ENCODE measurements at regions not wholly inside any gene's neighbourhood (a gene's known extent, or its start where the extent isn't known, plus 50 kb on each side); places are given as distances from the start of the nearest gene placed in this dataset.

DNA sequence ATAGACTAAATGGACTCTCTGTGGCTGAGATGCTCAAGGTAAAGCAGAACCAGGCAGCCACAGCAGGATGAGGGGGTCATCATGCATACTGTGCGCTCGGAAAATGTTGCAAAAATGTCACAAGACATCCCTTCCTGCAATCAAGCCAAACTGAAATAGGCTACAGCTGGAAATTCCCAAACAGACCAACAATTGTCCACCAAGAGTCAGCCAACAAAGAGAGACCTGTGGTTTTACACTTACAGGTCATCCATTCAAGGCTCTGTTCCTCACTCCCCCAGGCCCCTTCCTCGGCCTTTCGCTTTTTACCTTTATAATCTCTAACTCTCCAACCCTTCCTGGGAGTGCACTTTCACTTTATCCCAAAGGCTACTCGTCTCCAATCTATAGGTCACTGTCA is 1066.9 kb downstream of the TSN start:
- no peaks in the 10 kb centered on the region for H3K36me3 ChIP-seq (ENCODE audit: control insufficient read depth, insufficient read depth, low read length)
- no peak overlapping the region for H3K4me3 ChIP-seq (ENCODE audit: low read depth, low read length)
- no peak for FAIRE-seq
- no peak for DNase-seq (ENCODE audit: low read depth)
- H3K27me3 ChIP-seq (ENCODE audit: control insufficient read depth, insufficient read depth, low read length) = no peaks in the 10 kb centered on the region
- TF ChIP-seq, protein P1, sequence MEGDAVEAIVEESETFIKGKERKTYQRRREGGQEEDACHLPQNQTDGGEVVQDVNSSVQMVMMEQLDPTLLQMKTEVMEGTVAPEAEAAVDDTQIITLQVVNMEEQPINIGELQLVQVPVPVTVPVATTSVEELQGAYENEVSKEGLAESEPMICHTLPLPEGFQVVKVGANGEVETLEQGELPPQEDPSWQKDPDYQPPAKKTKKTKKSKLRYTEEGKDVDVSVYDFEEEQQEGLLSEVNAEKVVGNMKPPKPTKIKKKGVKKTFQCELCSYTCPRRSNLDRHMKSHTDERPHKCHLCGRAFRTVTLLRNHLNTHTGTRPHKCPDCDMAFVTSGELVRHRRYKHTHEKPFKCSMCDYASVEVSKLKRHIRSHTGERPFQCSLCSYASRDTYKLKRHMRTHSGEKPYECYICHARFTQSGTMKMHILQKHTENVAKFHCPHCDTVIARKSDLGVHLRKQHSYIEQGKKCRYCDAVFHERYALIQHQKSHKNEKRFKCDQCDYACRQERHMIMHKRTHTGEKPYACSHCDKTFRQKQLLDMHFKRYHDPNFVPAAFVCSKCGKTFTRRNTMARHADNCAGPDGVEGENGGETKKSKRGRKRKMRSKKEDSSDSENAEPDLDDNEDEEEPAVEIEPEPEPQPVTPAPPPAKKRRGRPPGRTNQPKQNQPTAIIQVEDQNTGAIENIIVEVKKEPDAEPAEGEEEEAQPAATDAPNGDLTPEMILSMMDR (IDR thresholded peaks at IDR 0.05; ENCODE audit: insufficient read depth, low read length, severe bottlenecking) = no peak

DNA sequence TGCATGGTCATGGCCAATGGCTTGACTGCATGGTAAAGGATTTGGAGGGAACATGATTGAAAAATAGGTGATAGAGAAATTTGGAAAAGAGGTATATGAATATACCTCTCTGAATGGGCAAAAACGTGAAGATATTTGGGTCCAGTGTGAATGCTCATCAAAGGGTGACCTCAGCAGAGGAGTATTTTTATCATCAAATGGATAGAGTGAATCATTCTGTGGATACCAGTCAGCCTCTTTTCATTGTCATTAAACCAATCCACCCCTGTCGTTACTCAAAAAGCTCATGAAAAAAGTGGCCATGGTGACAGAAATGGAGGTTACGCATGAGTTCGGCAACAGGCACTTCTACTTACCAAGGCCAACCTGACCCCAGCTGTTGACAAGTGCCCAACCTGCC is 1074.7 kb downstream of the TSN start:
- no peaks in the 10 kb centered on the region for H3K27me3 ChIP-seq (ENCODE audit: control insufficient read depth, insufficient read depth, low read length)
- FAIRE-seq (no peak), DNase-seq (ENCODE audit: low read depth) (no peak)
- no peak overlapping the region for H3K4me3 ChIP-seq (ENCODE audit: low read depth, low read length)
- no peaks in the 10 kb centered on the region for H3K36me3 ChIP-seq (ENCODE audit: control insufficient read depth, insufficient read depth, low read length)
- TF ChIP-seq, protein P1 (IDR thresholded peaks at IDR 0.05; ENCODE audit: insufficient read depth, low read length, severe bottlenecking) = no peak

DNA sequence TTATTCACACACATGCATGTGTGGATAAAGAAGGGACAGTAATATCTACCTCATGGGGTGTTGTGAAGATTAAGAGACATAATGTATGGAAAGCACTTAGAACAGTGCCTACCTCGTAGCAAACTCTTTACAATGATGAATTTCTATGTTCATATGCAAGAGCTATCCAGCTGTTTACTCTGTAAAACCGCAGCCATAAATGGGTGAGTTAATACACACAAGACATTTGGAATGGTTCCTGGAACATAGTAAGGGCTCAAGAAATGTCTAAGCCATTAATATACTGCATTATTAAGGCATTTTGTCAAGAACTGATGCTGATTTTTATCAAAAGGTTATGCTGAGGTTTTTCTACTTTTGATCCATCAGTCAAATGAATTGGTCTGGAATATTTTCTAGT is 1076.2 kb downstream of the TSN start:
- TF ChIP-seq, protein P1 (IDR thresholded peaks at IDR 0.05; ENCODE audit: insufficient read depth, low read length, severe bottlenecking) = no peak
- H3K4me3 ChIP-seq (ENCODE audit: low read depth, low read length) = no peak overlapping the region
- H3K36me3 ChIP-seq (ENCODE audit: control insufficient read depth, insufficient read depth, low read length) = no peaks in the 10 kb centered on the region
- FAIRE-seq (no peak), DNase-seq (ENCODE audit: low read depth) (no peak)
- H3K27me3 ChIP-seq (ENCODE audit: control insufficient read depth, insufficient read depth, low read length) = no peaks in the 10 kb centered on the region

DNA sequence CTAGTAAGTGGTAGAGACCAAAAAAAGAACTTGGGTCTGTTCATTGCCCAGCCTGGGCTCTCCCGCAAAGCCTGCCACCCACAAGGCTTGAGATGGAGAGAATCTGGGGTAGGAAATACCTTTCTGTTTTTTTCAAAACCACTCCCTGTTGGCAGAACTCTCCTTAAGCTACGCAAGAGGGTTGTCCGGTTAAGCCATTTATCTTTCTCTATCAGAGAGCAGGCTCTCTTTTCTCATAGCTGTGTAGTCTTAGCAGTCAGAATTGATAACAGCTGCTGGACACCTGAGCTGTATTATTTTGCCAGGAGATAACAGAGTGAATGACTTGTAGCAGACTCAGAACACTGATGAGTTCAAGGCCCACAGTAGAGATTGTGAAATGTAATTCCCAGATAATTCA is 1088.1 kb downstream of the TSN start:
- TF ChIP-seq, protein P1 (IDR thresholded peaks at IDR 0.05; ENCODE audit: insufficient read depth, low read length, severe bottlenecking) = no peak
- Histone ChIP-seq H3K36me3 (ENCODE audit: control insufficient read depth, insufficient read depth, low read length) (no peaks in the 10 kb centered on the region), H3K27me3 (ENCODE audit: control insufficient read depth, insufficient read depth, low read length) (no peaks in the 10 kb centered on the region), H3K4me3 (ENCODE audit: low read depth, low read length) (no peak overlapping the region)
- DNase-seq (ENCODE audit: low read depth) = no peak
- FAIRE-seq = no peak

DNA sequence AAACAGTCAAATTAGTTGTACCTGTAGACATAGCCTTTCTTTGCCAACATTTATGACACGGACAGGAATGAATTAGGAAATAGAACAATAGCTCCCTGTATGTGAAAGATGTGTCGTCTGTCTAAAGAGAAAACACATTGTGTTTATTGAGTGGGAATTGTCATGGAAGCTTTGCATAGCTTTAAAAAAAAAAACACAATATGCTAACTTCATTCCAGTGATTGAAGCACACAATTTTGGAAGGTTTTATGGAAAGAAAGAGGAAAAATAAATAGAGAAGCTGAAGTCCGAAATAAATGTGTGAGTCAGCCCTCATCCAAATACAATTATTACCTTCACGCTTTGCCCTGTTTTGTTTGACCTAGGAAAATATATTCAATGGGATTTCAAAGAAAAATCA is 1095.7 kb downstream of the TSN start:
- Histone ChIP-seq H3K27me3 (ENCODE audit: control insufficient read depth, insufficient read depth, low read length) (no peaks in the 10 kb centered on the region), H3K36me3 (ENCODE audit: control insufficient read depth, insufficient read depth, low read length) (no peaks in the 10 kb centered on the region), H3K4me3 (ENCODE audit: low read depth, low read length) (no peak overlapping the region)
- DNase-seq (ENCODE audit: low read depth) (no peak), FAIRE-seq (no peak)
- TF ChIP-seq, protein P1 (IDR thresholded peaks at IDR 0.05; ENCODE audit: insufficient read depth, low read length, severe bottlenecking) = no peak

DNA sequence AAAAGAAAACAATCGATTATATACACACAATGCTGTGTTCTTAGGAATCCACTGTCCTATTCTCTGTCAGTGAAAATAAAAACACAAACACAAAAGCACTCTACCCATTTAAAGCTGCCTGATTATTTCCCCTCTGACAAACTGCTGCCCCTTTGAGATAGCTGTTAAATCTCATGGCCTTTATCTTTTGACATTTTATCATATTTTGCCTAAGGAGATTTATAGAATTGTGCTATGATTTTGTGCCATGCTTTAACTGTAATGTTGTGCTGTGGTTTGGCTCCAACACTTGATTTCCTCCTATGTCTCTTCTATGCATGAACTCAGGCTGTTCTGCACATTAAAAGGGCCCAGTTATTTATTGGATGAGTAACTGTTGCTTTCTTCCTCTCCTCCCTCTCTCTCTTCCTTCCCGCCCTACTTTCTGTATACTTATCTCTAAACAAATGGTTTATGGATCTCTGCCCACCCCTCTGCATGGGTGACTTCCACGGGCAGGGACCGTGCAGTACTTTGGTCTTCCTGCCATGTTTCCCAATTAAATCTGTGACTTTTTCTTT is 1096.6 kb downstream of the TSN start:
- FAIRE-seq (no peak), DNase-seq (ENCODE audit: low read depth) (no peak)
- Histone ChIP-seq H3K4me3 (ENCODE audit: low read depth, low read length) (no peak overlapping the region), H3K36me3 (ENCODE audit: control insufficient read depth, insufficient read depth, low read length) (no peaks in the 10 kb centered on the region), H3K27me3 (ENCODE audit: control insufficient read depth, insufficient read depth, low read length) (no peaks in the 10 kb centered on the region)
- TF ChIP-seq, protein P1 (IDR thresholded peaks at IDR 0.05; ENCODE audit: insufficient read depth, low read length, severe bottlenecking) = no peak

Measured in bronchial epithelial cell (primary cell).